Right atrium auricular region (tissue), 2 donors: ENCODE measurements at regions not wholly inside any gene's neighbourhood (a gene's known extent, or its start where the extent isn't known, plus 50 kb on each side); places are given as distances from the start of the nearest gene placed in this dataset.

ENCODE experiments used
- DNase-seq: peaks from one replicate; pipeline ENCODE4 v3.0.0-alpha.2; 2019; ENCODE audit warnings: low spot score
- H3K27ac ChIP-seq, 2 donors: fragments of 200-600 bp; sonication (generic); 1 replicate in 1 of 2; 2 replicates in 1 of 2; pipeline ENCODE4 v1.5.1; 2016 to 2019
- H3K27me3 ChIP-seq, 2 donors: fragments of 200-600 bp; sonication (generic); one replicate each; pipeline versions ENCODE4 v1.5.1 to v1.6.0; 2017 to 2019
- H3K36me3 ChIP-seq: fragments of 200-600 bp; sonication (generic); one replicate; pipeline ENCODE4 v1.5.1; 2016
- H3K4me1 ChIP-seq, 2 donors: fragments of 200-600 bp; sonication (generic); one replicate each; pipeline versions ENCODE4 v1.5.1 to v1.6.0; 2017 to 2019
- H3K4me3 ChIP-seq, 2 donors: fragments of 200-600 bp; sonication (generic); 1 replicate in 1 of 2; 2 replicates in 1 of 2; pipeline ENCODE4 v1.5.1; 2017 to 2019; ENCODE audit warnings: mild to moderate bottlenecking in 1 of 2, moderate library complexity in 1 of 2
- H3K9me3 ChIP-seq, 2 donors: fragments of 200-600 bp; sonication (generic); one replicate each; pipeline ENCODE4 v1.5.1; 2019
- TF ChIP-seq, protein P1 (sequence below), 2 donors: fragments of 200-600 bp; sonication (generic); IDR thresholded peaks; one replicate each; pipeline ENCODE4 v1.5.1; 2019; ENCODE audit warnings: antibody characterized with exemption in 2 of 2

GRCh38 chr18:38690626-38691025 is 1125.0 kb upstream of the CELF4 start:
- no peaks in the 10 kb centered on the region for H3K4me1 ChIP-seq
- no peaks in the 10 kb centered on the region for H3K27me3 ChIP-seq
- DNase-seq: no peak
- H3K4me3 ChIP-seq: no peak overlapping the region
- no peaks in the 10 kb centered on the region for H3K36me3 ChIP-seq
- no peaks in the 10 kb centered on the region for H3K9me3 ChIP-seq
- TF ChIP-seq, protein P1, sequence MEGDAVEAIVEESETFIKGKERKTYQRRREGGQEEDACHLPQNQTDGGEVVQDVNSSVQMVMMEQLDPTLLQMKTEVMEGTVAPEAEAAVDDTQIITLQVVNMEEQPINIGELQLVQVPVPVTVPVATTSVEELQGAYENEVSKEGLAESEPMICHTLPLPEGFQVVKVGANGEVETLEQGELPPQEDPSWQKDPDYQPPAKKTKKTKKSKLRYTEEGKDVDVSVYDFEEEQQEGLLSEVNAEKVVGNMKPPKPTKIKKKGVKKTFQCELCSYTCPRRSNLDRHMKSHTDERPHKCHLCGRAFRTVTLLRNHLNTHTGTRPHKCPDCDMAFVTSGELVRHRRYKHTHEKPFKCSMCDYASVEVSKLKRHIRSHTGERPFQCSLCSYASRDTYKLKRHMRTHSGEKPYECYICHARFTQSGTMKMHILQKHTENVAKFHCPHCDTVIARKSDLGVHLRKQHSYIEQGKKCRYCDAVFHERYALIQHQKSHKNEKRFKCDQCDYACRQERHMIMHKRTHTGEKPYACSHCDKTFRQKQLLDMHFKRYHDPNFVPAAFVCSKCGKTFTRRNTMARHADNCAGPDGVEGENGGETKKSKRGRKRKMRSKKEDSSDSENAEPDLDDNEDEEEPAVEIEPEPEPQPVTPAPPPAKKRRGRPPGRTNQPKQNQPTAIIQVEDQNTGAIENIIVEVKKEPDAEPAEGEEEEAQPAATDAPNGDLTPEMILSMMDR (IDR thresholded peaks at IDR 0.05): no peak
- H3K27ac ChIP-seq: no peak overlapping the region

DNA sequence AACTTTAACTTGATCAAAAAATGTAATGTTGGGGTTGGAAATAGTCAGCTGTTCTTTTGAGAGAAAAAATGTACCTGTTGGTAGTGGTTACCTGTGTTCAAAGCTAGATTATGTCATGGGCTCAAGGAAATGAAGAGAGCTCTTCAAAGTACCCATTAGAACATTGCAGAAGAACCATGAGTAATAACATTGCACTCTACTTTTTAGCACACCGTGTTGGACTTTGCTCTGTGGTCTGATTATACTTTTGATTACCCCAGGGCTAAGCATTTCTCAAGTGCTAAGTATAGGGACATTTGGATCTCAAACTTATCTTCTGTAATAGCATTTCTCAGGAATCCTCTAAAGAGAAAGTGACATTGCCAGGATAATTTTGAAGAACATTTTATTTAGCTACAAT is 1122.8 kb upstream of the CELF4 start:
- Histone ChIP-seq H3K9me3 (no peaks in the 10 kb centered on the region), H3K36me3 (no peaks in the 10 kb centered on the region), H3K4me3 (no peak overlapping the region), H3K27ac (no peak overlapping the region), H3K27me3 (no peaks in the 10 kb centered on the region), H3K4me1 (no peaks in the 10 kb centered on the region)
- no peak for DNase-seq
- TF ChIP-seq, protein P1 (IDR thresholded peaks at IDR 0.05): no peak

GRCh38 chr18:38670486-38670885 is 1104.9 kb upstream of the CELF4 start:
- TF ChIP-seq, protein P1 (IDR thresholded peaks at IDR 0.05): no peak
- DNase-seq: no peak
- no peaks in the 10 kb centered on the region for H3K36me3 ChIP-seq
- peaks cover 0 to 11% of the 10 kb centered on the region in 2 donors for H3K9me3 ChIP-seq
- no peak overlapping the region for H3K4me3 ChIP-seq
- H3K27ac ChIP-seq: no peak overlapping the region
- no peaks in the 10 kb centered on the region for H3K27me3 ChIP-seq
- no peaks in the 10 kb centered on the region for H3K4me1 ChIP-seq

DNA sequence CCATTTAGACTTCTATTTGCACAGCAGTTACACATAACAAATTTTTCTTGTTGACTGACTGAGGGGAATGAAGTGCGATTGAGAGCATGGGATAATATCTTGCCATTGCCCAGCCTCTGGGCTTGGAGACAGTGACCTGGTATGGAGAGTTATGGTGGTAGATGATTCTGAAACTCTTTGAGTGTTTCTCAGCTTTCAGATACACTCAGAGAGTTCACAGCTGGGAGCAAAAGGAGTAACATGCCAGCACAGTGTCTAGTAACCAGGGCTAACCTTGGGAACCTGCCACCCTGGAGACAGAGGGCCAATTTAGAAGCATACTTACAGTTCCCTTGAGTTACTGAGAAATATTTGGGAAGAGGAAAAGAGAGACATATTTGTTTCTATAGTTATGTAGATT is 1099.3 kb upstream of the CELF4 start:
- no peaks in the 10 kb centered on the region for H3K27me3 ChIP-seq
- H3K27ac ChIP-seq: no peak overlapping the region
- DNase-seq: no peak
- TF ChIP-seq, protein P1 (IDR thresholded peaks at IDR 0.05): no peak
- no peaks in the 10 kb centered on the region for H3K9me3 ChIP-seq
- no peak overlapping the region for H3K4me3 ChIP-seq
- no peaks in the 10 kb centered on the region for H3K4me1 ChIP-seq
- H3K36me3 ChIP-seq: no peaks in the 10 kb centered on the region

DNA sequence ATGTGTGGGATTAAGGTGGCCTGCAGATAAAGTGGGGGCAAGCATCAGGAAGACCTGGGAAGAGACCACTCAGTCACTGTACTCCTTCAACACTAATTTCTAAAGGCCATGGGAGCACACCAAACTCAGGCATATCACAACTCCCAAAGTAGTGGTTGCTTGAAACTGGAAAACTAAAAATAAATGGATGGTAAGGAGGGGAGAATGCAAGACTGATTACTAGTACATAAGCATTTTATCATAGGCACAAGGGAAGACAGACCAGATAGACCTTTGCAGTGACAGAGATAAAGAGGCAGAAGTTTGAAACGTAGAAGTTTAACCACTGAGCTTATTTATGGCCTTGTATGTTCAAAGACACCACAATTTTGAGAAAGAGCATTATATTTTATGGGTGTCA is 1098.1 kb upstream of the CELF4 start:
- Histone ChIP-seq H3K9me3 (no peaks in the 10 kb centered on the region), H3K27me3 (no peaks in the 10 kb centered on the region), H3K36me3 (no peaks in the 10 kb centered on the region), H3K4me3 (no peak overlapping the region), H3K4me1 (no peaks in the 10 kb centered on the region), H3K27ac (peak overlapping the region in 1 of 2 donors; percentile 2)
- no peak for DNase-seq
- TF ChIP-seq, protein P1 (IDR thresholded peaks at IDR 0.05): no peak

DNA sequence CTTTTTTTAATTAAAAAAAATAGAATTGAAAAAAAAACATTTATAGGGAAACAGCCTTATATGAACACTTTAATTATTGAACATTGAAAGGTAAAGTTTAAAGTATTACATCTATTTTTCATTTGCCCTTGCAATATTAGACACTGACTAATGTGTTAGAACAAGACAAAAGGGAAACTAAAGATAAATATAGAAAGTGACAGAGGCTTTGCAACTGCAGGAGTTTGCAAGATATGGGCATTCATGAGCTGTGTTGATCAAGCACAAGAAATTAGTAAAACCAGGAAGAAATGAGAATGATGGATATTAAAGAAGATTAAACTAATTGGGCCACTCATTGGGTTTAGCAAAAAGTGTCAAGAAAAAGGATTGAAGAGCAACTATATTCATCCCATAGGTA is 1097.7 kb upstream of the CELF4 start:
- no peaks in the 10 kb centered on the region for H3K27me3 ChIP-seq
- no peaks in the 10 kb centered on the region for H3K36me3 ChIP-seq
- no peaks in the 10 kb centered on the region for H3K9me3 ChIP-seq
- no peak overlapping the region for H3K4me3 ChIP-seq
- DNase-seq: no peak
- TF ChIP-seq, protein P1 (IDR thresholded peaks at IDR 0.05): no peak
- H3K27ac ChIP-seq: peak overlapping the region in 1 of 2 donors; percentile 2
- no peaks in the 10 kb centered on the region for H3K4me1 ChIP-seq
